ENCODE measurements at regions not wholly inside any gene's neighbourhood (a gene's known extent, or its start where the extent isn't known, plus 50 kb on each side); places are given as distances from the start of the nearest gene placed in this dataset.
A peak's percentile ranks its signal among the peaks of the same experiment; 100 is the strongest.
"Not testable (repeated sequence)": the region's sequence is repeated elsewhere in the genome, so short reads cannot be mapped to it uniquely, and the experiment has no call there.

GRCh38 chr1:121097127-121097866 lies 86.8 kb downstream of the FAM72B start:
- Mint-ChIP-seq H3K27ac (peak overlapping the region in 1 of 2 donors; percentile 46), H3K4me3 (peak overlapping the region; percentile 79)
- DNase-seq (peak; percentile 90), ATAC-seq (peak; percentile 93)
- H3K27me3 Mint-ChIP-seq, H3K9me3 Mint-ChIP-seq, H3K4me1 Mint-ChIP-seq: not testable (repeated sequence)

- Mint-ChIP-seq H3K27ac (peak overlapping the region in 1 of 2 donors; percentile 52), H3K4me3 (peak overlapping the region; percentile 79)
- not testable (repeated sequence) for H3K27me3 Mint-ChIP-seq, DNase-seq, H3K4me1 Mint-ChIP-seq, ATAC-seq, H3K9me3 Mint-ChIP-seq
Measured at GRCh38 chr1:121097867-121098215, 86.3 kb downstream of the FAM72B start.

GRCh38 chr1:121109025-121109424 lies 75.1 kb downstream of the FAM72B start:
- not testable (repeated sequence) for H3K27ac Mint-ChIP-seq, H3K27me3 Mint-ChIP-seq, H3K9me3 Mint-ChIP-seq, DNase-seq, ATAC-seq, H3K4me1 Mint-ChIP-seq, H3K4me3 Mint-ChIP-seq

GRCh38 chr1:121116522-121117297 lies 67.4 kb downstream of the FAM72B start:
- H3K27me3 Mint-ChIP-seq, H3K4me1 Mint-ChIP-seq, H3K4me3 Mint-ChIP-seq, H3K27ac Mint-ChIP-seq, DNase-seq, H3K9me3 Mint-ChIP-seq: not testable (repeated sequence)
- peak; percentile 69 for ATAC-seq

GRCh38 chr1:121117298-121117611 lies 66.9 kb downstream of the FAM72B start:
- not testable (repeated sequence) for H3K9me3 Mint-ChIP-seq, H3K4me1 Mint-ChIP-seq, DNase-seq, H3K27ac Mint-ChIP-seq, H3K27me3 Mint-ChIP-seq, H3K4me3 Mint-ChIP-seq
- ATAC-seq: peak; percentile 60

- peak; percentile 73 for ATAC-seq
- DNase-seq: peak; percentile 16 to 20
- not testable (repeated sequence) for H3K4me1 Mint-ChIP-seq, H3K9me3 Mint-ChIP-seq, H3K27me3 Mint-ChIP-seq, H3K27ac Mint-ChIP-seq
- peak overlapping the region; percentile 60 to 79 for H3K4me3 Mint-ChIP-seq
Measured at GRCh38 chr1:121117622-121118479, 66.3 kb downstream of the FAM72B start.

Measured in stimulated activated naive CD8-positive, alpha-beta T cell treated with anti-CD3 and anti-CD28 coated beads, Interleukin-15, amount 100 ng/mL, for 72 hours (primary cell).